HG03025 (cell line): ENCODE measurements at regions not wholly inside any gene's neighbourhood (a gene's known extent, or its start where the extent isn't known, plus 50 kb on each side); places are given as distances from the start of the nearest gene placed in this dataset.

Experiments
- ATAC-seq: cut with Tn5 transposase; IDR thresholded peaks from one replicate; pipeline ENCODE4 v1.9.1; 2021; ENCODE audit warnings: mild to moderate bottlenecking, moderate library complexity; ENCODE audit not compliant: unreplicated experiment, low FRiP score

GRCh38 chr11:112728288-112728687 lies 232.9 kb upstream of the NCAM1 start:
- ATAC-seq: no peak

GRCh38 chr11:112728716-112729115 lies 232.5 kb upstream of the NCAM1 start:
- no peak for ATAC-seq

GRCh38 chr11:112730591-112730990 lies 230.6 kb upstream of the NCAM1 start:
- ATAC-seq: no peak

GRCh38 chr11:112731538-112731937 lies 229.7 kb upstream of the NCAM1 start:
- ATAC-seq: no peak

- no peak for ATAC-seq
Measured at GRCh38 chr11:112732031-112732430, 229.2 kb upstream of the NCAM1 start.

GRCh38 chr11:112734207-112734606 lies 227.0 kb upstream of the NCAM1 start:
- no peak for ATAC-seq

- ATAC-seq: no peak
Measured at GRCh38 chr11:112735470-112735869, 225.8 kb upstream of the NCAM1 start.

GRCh38 chr11:112744041-112744440 lies 217.2 kb upstream of the NCAM1 start:
- no peak for ATAC-seq

- ATAC-seq: no peak
Measured at GRCh38 chr11:112745973-112746372, 215.2 kb upstream of the NCAM1 start.

GRCh38 chr11:112748252-112748651 lies 213.0 kb upstream of the NCAM1 start:
- ATAC-seq: no peak

GRCh38 chr11:112748713-112749543 lies 212.3 kb upstream of the NCAM1 start:
- no peak for ATAC-seq

- ATAC-seq: no peak
Measured at GRCh38 chr11:112751329-112751728, 209.9 kb upstream of the NCAM1 start.

GRCh38 chr11:112751772-112752171 lies 209.4 kb upstream of the NCAM1 start:
- ATAC-seq: no peak

GRCh38 chr11:112752563-112752962 lies 208.7 kb upstream of the NCAM1 start:
- ATAC-seq: no peak

GRCh38 chr11:112753706-112754105 lies 207.5 kb upstream of the NCAM1 start:
- no peak for ATAC-seq

GRCh38 chr11:112759418-112759817 lies 201.8 kb upstream of the NCAM1 start:
- ATAC-seq: no peak

GRCh38 chr11:112760396-112761059 lies 200.7 kb upstream of the NCAM1 start:
- ATAC-seq: no peak

GRCh38 chr11:112761911-112762706 lies 199.1 kb upstream of the NCAM1 start:
- ATAC-seq: no peak

GRCh38 chr11:112762707-112763090 lies 198.5 kb upstream of the NCAM1 start:
- no peak for ATAC-seq

GRCh38 chr11:112765337-112765736 lies 195.9 kb upstream of the NCAM1 start:
- ATAC-seq: no peak

- ATAC-seq: no peak
Measured at GRCh38 chr11:112769170-112769569, 192.1 kb upstream of the NCAM1 start.
